Activated CD4-positive, alpha-beta T cell treated with anti-CD3 and anti-CD28 coated beads, Interleukin-2, amount 10 ng/mL, durations not matched to agents 7 days and 5 days (primary cell): ENCODE measurements at regions not wholly inside any gene's neighbourhood (a gene's known extent, or its start where the extent isn't known, plus 50 kb on each side); places are given as distances from the start of the nearest gene placed in this dataset.

Experiments
- CTCF ChIA-PET: fragments of 350-600 bp; sonication (Branson Sonifier 250); formaldehyde crosslinking; loops from one replicate; lab custom pipeline; 2021; ENCODE audit warnings: antibody characterized with exemption; lab: Charles Lee
- POLR2A ChIA-PET: fragments of 350-600 bp; sonication (Branson Sonifier 250); formaldehyde crosslinking; loops from one replicate; lab custom pipeline; 2021; ENCODE audit warnings: antibody characterized with exemption; lab: Charles Lee
- DNase-seq: peaks from one replicate; pipeline ENCODE4 v3.0.0-alpha.2; 2020
- H3K27ac Mint-ChIP-seq: one replicate; pipeline ENCODE4 v1.8.0; 2021; ENCODE audit warnings: mild to moderate bottlenecking, moderate library complexity, mixed read lengths
- H3K27me3 Mint-ChIP-seq: one replicate; pipeline ENCODE4 v1.8.0; 2021; ENCODE audit warnings: mixed read lengths
- H3K36me3 Mint-ChIP-seq: one replicate; pipeline ENCODE4 v1.8.0; 2021; ENCODE audit warnings: low read depth, mixed read lengths
- H3K4me1 Mint-ChIP-seq: one replicate; pipeline ENCODE4 v1.8.0; 2021; ENCODE audit warnings: mixed read lengths
- H3K4me3 Mint-ChIP-seq: one replicate; pipeline ENCODE4 v1.8.0; 2021; ENCODE audit warnings: mild to moderate bottlenecking, moderate library complexity, mixed read lengths
- H3K9me3 Mint-ChIP-seq: one replicate; pipeline ENCODE4 v1.8.0; 2021; ENCODE audit warnings: mixed read lengths

DNA sequence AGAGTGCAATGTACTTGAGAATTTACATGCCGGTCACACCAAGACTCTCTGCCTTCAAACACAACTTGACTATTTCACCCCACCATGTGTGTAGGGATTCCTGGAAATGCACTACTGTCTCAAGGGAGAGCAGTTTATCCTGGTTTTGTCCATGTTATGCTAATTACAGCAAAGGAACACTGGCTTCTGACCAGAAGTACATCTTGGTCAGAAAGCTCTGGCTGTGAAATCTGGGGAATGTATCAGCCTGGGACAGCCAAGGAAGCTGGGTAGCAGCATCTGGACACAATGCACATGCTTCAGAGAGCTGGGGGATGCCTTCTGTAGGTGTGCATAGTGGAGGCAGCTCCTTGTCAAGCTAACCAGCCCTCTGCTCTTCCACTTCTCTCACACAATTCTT, 1432.6 kb upstream of the TENM3 start:
- POLR2A ChIA-PET, result no interaction called here
- Mint-ChIP-seq H3K4me1 (no peaks in the 10 kb centered on the region), H3K4me3 (no peak overlapping the region), H3K27ac (no peak overlapping the region), H3K27me3 (no peaks in the 10 kb centered on the region), H3K9me3 (no peaks in the 10 kb centered on the region), H3K36me3 (no peaks in the 10 kb centered on the region)
- CTCF ChIA-PET, result interaction anchor here (1.1 kb wide), 1 partner anchor 19 kb away, joined by 4 read pairs; no protein-coding TSS in a partner anchor
- no peak for DNase-seq

GRCh38 chr4:180811556-180811955, 1431.6 kb upstream of the TENM3 start:
- Mint-ChIP-seq H3K27ac (no peak overlapping the region), H3K36me3 (no peaks in the 10 kb centered on the region), H3K4me1 (no peaks in the 10 kb centered on the region), H3K27me3 (no peaks in the 10 kb centered on the region), H3K9me3 (no peaks in the 10 kb centered on the region), H3K4me3 (no peak overlapping the region)
- DNase-seq, result no peak
- ChIA-PET POLR2A (no interaction called here), CTCF (interaction anchor here (1.1 kb wide), 1 partner anchor 18 kb away, joined by 4 read pairs; no protein-coding TSS in a partner anchor)

DNA sequence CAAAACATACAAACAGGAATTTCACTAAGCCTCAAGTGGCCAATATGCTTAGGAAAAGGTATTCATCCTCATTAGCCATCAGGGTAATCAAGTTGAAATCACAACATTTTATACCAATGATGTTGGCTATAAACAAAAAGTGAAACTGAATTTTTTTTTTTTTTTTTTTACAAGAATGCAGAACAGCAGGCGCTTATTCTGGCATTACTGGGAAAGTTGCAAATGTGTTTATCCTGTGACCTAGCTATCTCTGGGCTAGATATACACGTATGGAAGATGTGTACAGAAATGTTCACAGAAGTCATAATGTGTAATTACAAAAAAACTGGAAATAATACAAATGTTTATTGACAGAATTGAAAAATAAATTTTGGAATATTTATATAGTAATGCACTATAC, 1430.4 kb upstream of the TENM3 start:
- DNase-seq, result no peak
- ChIA-PET POLR2A (no interaction called here), CTCF (no interaction called here)
- Mint-ChIP-seq H3K27me3 (no peaks in the 10 kb centered on the region), H3K9me3 (no peaks in the 10 kb centered on the region), H3K36me3 (no peaks in the 10 kb centered on the region), H3K4me3 (no peak overlapping the region), H3K4me1 (no peaks in the 10 kb centered on the region), H3K27ac (no peak overlapping the region)

GRCh38 chr4:180814875-180815417, 1428.3 kb upstream of the TENM3 start:
- Mint-ChIP-seq H3K36me3 (no peaks in the 10 kb centered on the region), H3K27ac (no peak overlapping the region), H3K4me1 (no peaks in the 10 kb centered on the region), H3K4me3 (no peak overlapping the region), H3K9me3 (peaks cover 2% of the 10 kb centered on the region), H3K27me3 (no peaks in the 10 kb centered on the region)
- ChIA-PET CTCF (no interaction called here), POLR2A (no interaction called here)
- DNase-seq, result no peak

DNA sequence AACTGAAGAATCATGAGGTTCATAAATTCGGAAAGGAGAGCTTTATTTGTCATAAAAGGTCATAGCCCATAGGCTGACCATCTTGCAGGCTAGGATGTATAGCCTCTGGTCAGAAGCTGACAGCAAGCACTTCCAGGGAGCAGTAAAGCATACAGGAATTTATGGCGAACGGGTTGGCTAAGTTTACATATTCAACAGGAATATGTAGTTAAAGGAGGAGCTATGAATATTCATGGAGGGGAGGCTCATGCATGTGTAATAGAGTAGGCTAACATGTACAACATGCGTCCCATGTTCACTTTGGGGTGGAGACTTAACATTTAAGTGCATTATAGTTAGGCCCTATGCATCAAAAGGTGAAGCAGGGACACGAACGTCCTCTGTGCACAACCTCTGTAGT, 1425.7 kb upstream of the TENM3 start:
- POLR2A ChIA-PET, result no interaction called here
- Mint-ChIP-seq H3K4me3 (no peak overlapping the region), H3K27me3 (no peaks in the 10 kb centered on the region), H3K36me3 (no peaks in the 10 kb centered on the region), H3K4me1 (no peaks in the 10 kb centered on the region), H3K27ac (no peak overlapping the region), H3K9me3 (peaks cover 2% of the 10 kb centered on the region)
- CTCF ChIA-PET, result no interaction called here
- no peak for DNase-seq

DNA sequence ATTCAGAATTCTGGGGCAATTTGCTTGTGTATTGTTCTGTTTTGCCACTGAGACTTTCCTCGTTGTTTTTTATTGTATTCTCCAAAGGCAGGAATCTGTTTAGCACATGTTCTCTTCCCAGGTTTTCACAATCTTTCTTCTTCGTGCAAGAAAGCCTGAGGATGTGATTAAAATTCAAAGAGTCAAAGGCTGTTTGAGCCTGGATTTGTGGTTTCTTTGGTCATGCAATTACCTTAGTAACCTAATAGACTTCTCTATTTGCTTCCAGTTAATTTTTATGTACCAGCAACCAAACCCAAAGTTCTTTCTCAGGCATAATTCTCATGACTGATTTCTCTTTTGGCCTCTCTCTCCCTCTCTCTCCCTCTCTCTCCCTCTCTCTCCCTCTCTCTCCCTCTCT, 1420.1 kb upstream of the TENM3 start:
- Mint-ChIP-seq H3K4me1 (peaks cover 2% of the 10 kb centered on the region), H3K27ac (no peak overlapping the region)
- DNase-seq, result no peak

GRCh38 chr4:180827232-180828009, 1415.8 kb upstream of the TENM3 start:
- Mint-ChIP-seq H3K9me3 (no peaks in the 10 kb centered on the region), H3K4me3 (no peak overlapping the region), H3K4me1 (peaks cover 2% of the 10 kb centered on the region), H3K36me3 (no peaks in the 10 kb centered on the region), H3K27me3 (no peaks in the 10 kb centered on the region), H3K27ac (peak overlapping the region; percentile 25)
- CTCF ChIA-PET, result no interaction called here
- no peak for DNase-seq
- POLR2A ChIA-PET, result no interaction called here

More for the DNA sequence above, 1420.1 kb upstream of the TENM3 start:
- H3K36me3 Mint-ChIP-seq, result no peaks in the 10 kb centered on the region
- no peaks in the 10 kb centered on the region for H3K27me3 Mint-ChIP-seq
- H3K9me3 Mint-ChIP-seq, result peaks cover 2% of the 10 kb centered on the region
- ChIA-PET CTCF (no interaction called here), POLR2A (no interaction called here)
- no peak overlapping the region for H3K4me3 Mint-ChIP-seq

DNA sequence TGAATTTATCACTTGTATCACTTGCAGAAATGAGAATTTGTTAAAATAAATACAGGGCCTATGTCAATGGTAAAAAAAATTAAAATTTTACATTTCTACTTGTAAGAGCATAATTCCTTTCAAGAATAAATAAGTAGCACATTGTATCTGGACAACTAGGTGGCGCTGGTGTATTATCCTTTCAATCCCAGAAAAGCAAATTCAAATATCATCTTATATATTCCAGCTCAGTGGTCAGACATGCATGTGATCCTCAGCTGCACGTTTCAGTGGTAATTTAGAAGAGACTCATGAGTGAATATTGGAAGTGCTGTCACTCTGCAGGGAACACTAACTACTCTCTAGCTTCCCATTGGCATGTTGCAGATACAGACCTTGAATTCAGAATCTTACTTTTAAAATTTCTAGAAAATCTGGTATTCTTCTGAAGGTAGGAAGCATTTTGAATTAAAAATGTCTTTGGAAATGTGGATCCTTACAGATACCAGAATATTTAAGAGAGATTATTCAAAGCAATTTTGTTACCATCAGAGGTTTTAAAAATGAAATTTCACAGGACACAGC, 1414.7 kb upstream of the TENM3 start:
- H3K27me3 Mint-ChIP-seq, result no peaks in the 10 kb centered on the region
- H3K36me3 Mint-ChIP-seq, result no peaks in the 10 kb centered on the region
- POLR2A ChIA-PET, result no interaction called here
- H3K9me3 Mint-ChIP-seq, result no peaks in the 10 kb centered on the region
- CTCF ChIA-PET, result no interaction called here
- peaks cover 2% of the 10 kb centered on the region for H3K4me1 Mint-ChIP-seq
- no peak overlapping the region for H3K4me3 Mint-ChIP-seq
- no peak overlapping the region for H3K27ac Mint-ChIP-seq
- no peak for DNase-seq

GRCh38 chr4:180832073-180832472, 1411.1 kb upstream of the TENM3 start:
- no peaks in the 10 kb centered on the region for H3K27me3 Mint-ChIP-seq
- POLR2A ChIA-PET, result no interaction called here
- H3K9me3 Mint-ChIP-seq, result no peaks in the 10 kb centered on the region
- CTCF ChIA-PET, result no interaction called here
- H3K4me1 Mint-ChIP-seq, result peaks cover 2% of the 10 kb centered on the region
- H3K36me3 Mint-ChIP-seq, result no peaks in the 10 kb centered on the region
- H3K4me3 Mint-ChIP-seq, result no peak overlapping the region
- H3K27ac Mint-ChIP-seq, result no peak overlapping the region
- no peak for DNase-seq

DNA sequence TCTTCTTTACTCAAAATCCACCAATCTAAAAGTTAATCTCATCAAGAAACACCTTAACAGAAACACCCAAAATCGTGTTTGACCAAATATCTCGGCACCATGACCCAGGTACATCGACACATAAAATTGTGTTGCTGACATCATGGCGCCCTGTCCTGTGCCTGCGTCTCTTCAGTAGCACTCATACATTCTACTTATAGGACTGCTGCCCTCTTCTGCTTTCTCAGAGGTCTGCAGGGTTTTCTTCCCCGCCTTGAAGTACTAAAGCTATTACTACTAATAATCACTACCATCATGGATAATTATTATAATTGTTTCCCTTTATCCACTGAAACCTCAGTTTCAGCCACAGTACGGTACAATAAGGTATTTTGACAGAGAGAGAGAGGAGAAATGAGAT, 1403.1 kb upstream of the TENM3 start:
- Mint-ChIP-seq H3K27me3 (no peaks in the 10 kb centered on the region), H3K4me1 (no peaks in the 10 kb centered on the region), H3K36me3 (no peaks in the 10 kb centered on the region), H3K4me3 (no peak overlapping the region), H3K27ac (no peak overlapping the region), H3K9me3 (no peaks in the 10 kb centered on the region)
- ChIA-PET POLR2A (no interaction called here), CTCF (no interaction called here)
- no peak for DNase-seq

DNA sequence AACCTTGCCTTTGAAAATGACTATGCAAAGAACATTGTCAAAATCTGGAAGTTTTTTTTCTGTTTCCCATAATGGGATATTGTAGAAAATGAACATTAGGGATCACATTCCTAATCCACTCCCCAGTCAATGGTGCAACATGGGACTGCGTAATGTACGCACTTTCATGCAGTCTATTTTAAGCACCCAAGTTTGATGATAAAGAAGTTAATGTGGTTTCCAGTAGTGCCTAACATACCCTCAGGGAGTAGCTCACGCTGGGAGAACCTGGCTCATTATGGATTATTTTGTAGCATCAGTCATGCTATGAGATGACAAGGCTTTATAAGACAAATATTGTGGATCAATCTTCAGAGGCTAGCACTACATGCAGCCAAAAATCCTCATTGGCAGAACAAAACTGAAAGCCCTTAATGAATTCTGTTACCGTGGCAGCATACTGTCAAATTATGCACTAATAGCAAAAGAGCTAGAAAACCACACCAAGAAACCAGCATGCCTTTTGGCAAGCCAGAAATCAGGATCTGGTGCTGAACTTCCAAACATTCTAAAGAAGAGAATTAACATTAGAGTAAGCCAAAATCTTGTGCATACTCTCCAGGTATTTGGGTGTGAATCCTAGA, 1392.8 kb upstream of the TENM3 start:
- Mint-ChIP-seq H3K4me3 (no peak overlapping the region), H3K27me3 (no peaks in the 10 kb centered on the region), H3K36me3 (no peaks in the 10 kb centered on the region), H3K4me1 (no peaks in the 10 kb centered on the region), H3K9me3 (peaks cover 2% of the 10 kb centered on the region), H3K27ac (no peak overlapping the region)
- ChIA-PET POLR2A (no interaction called here), CTCF (no interaction called here)
- DNase-seq, result no peak

DNA sequence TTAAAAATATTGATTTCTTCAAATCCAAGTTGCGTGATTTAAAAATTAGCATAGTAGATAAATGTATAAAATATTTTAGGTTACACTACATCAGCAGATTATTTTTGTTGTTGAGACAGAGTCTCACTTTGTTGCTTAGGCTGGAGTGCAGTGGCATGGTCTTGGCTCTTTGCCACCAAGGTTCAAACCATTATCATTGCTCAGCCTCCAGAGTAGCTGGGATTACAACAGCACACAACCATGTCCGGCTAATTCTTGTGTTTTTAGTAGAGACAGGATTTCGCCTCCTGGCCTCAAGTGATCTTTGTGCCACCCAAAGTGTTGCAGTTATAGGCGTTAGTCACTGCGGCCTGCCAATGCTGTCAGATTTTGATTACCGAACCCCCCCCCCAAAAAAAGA, 1390.5 kb upstream of the TENM3 start:
- H3K9me3 Mint-ChIP-seq, result peaks cover 2% of the 10 kb centered on the region
- no peak overlapping the region for H3K4me3 Mint-ChIP-seq
- H3K4me1 Mint-ChIP-seq, result no peaks in the 10 kb centered on the region
- ChIA-PET POLR2A (no interaction called here), CTCF (no interaction called here)
- no peaks in the 10 kb centered on the region for H3K27me3 Mint-ChIP-seq
- no peak for DNase-seq
- H3K27ac Mint-ChIP-seq, result no peak overlapping the region
- H3K36me3 Mint-ChIP-seq, result no peaks in the 10 kb centered on the region

- Mint-ChIP-seq H3K9me3 (no peaks in the 10 kb centered on the region), H3K4me1 (no peaks in the 10 kb centered on the region), H3K27me3 (no peaks in the 10 kb centered on the region), H3K4me3 (no peak overlapping the region), H3K36me3 (no peaks in the 10 kb centered on the region), H3K27ac (no peak overlapping the region)
- ChIA-PET POLR2A (no interaction called here), CTCF (no interaction called here)
- DNase-seq, result no peak
These were observed 1388.0 kb upstream of the TENM3 start for GRCh38 chr4:180855184-180855583.
